ENCODE measurements at regions not wholly inside any gene's neighbourhood (a gene's known extent, or its start where the extent isn't known, plus 50 kb on each side); places are given as distances from the start of the nearest gene placed in this dataset.

GRCh38 chr5:158100373-158100888, 241.5 kb upstream of the CLINT1 start:
- H3K27me3 ChIP-seq (ENCODE audit: control insufficient read depth in 3 of 3, insufficient read depth in 3 of 3, low read length in 2 of 3): no peaks in the 10 kb centered on the region
- H3K4me3 ChIP-seq: no peak overlapping the region
- H3K36me3 ChIP-seq (ENCODE audit: control insufficient read depth in 4 of 4, insufficient read depth in 4 of 4, low read length in 4 of 4): no peaks in the 10 kb centered on the region
- WGBS, 2 donors: 42 to 48% methylated on average over 2 of the region's 2 CpGs
- no peak for DNase-seq
- ATAC-seq (ENCODE audit: insufficient read depth, low FRiP score): no peak
- H3K4me1 ChIP-seq (ENCODE audit: control insufficient read depth in 5 of 5, insufficient read depth in 5 of 5, low read length in 5 of 5): no peaks in the 10 kb centered on the region
- H3K9ac ChIP-seq (ENCODE audit: insufficient read depth in 1 of 2, low read length in 2 of 2): no peak overlapping the region
- peaks cover 0 to 2% (median 0%) of the 10 kb centered on the region in 4 donors for H3K9me3 ChIP-seq (ENCODE audit: control insufficient read depth in 4 of 4, insufficient read depth in 3 of 4, low read length in 3 of 4)
- no peak overlapping the region for H3K27ac ChIP-seq (ENCODE audit: low read depth in 1 of 2, low read length in 1 of 2)
- no peak for TF ChIP-seq CTCF (IDR thresholded peaks at IDR 0.05; ENCODE audit: control extremely low read depth, extremely low read depth)

- H3K4me1 ChIP-seq (ENCODE audit: control insufficient read depth in 5 of 5, insufficient read depth in 5 of 5, low read length in 5 of 5): no peaks in the 10 kb centered on the region
- TF ChIP-seq CTCF (IDR thresholded peaks at IDR 0.05; ENCODE audit: control extremely low read depth, extremely low read depth): no peak
These were observed 240.7 kb upstream of the CLINT1 start for GRCh38 chr5:158099571-158100105.

GRCh38 chr5:158096835-158097234, 237.9 kb upstream of the CLINT1 start:
- H3K9ac ChIP-seq (ENCODE audit: insufficient read depth in 1 of 2, low read length in 2 of 2): no peak overlapping the region
- no peak for ATAC-seq (ENCODE audit: insufficient read depth, low FRiP score)
- no peak overlapping the region for H3K4me3 ChIP-seq
- no peaks in the 10 kb centered on the region for H3K27me3 ChIP-seq (ENCODE audit: control insufficient read depth in 3 of 3, insufficient read depth in 3 of 3, low read length in 2 of 3)
- TF ChIP-seq CTCF (IDR thresholded peaks at IDR 0.05; ENCODE audit: control extremely low read depth, extremely low read depth): no peak
- WGBS, 2 donors: 93 to 96% methylated on average over 1 of the region's 1 CpG
- H3K36me3 ChIP-seq (ENCODE audit: control insufficient read depth in 4 of 4, insufficient read depth in 4 of 4, low read length in 4 of 4): no peaks in the 10 kb centered on the region
- no peak overlapping the region for H3K27ac ChIP-seq (ENCODE audit: low read depth in 1 of 2, low read length in 1 of 2)
- no peaks in the 10 kb centered on the region for H3K4me1 ChIP-seq (ENCODE audit: control insufficient read depth in 5 of 5, insufficient read depth in 5 of 5, low read length in 5 of 5)
- peaks cover 0 to 2% (median 0%) of the 10 kb centered on the region in 4 donors for H3K9me3 ChIP-seq (ENCODE audit: control insufficient read depth in 4 of 4, insufficient read depth in 3 of 4, low read length in 3 of 4)
- no peak for DNase-seq

More at GRCh38 chr5:158099571-158100105, 240.7 kb upstream of the CLINT1 start:
- no peak for ATAC-seq (ENCODE audit: insufficient read depth, low FRiP score)
- H3K9me3 ChIP-seq (ENCODE audit: control insufficient read depth in 4 of 4, insufficient read depth in 3 of 4, low read length in 3 of 4): peaks cover 0 to 2% (median 0%) of the 10 kb centered on the region in 4 donors
- H3K36me3 ChIP-seq (ENCODE audit: control insufficient read depth in 4 of 4, insufficient read depth in 4 of 4, low read length in 4 of 4): no peaks in the 10 kb centered on the region
- no peak for DNase-seq
- H3K4me3 ChIP-seq: no peak overlapping the region
- H3K9ac ChIP-seq (ENCODE audit: insufficient read depth in 1 of 2, low read length in 2 of 2): no peak overlapping the region
- H3K27ac ChIP-seq (ENCODE audit: low read depth in 1 of 2, low read length in 1 of 2): no peak overlapping the region
- H3K27me3 ChIP-seq (ENCODE audit: control insufficient read depth in 3 of 3, insufficient read depth in 3 of 3, low read length in 2 of 3): no peaks in the 10 kb centered on the region
- WGBS, 2 donors: 79 to 84% methylated on average over 12 of the region's 12 CpGs

- Histone ChIP-seq H3K4me3 (no peak overlapping the region), H3K36me3 (ENCODE audit: control insufficient read depth in 4 of 4, insufficient read depth in 4 of 4, low read length in 4 of 4) (no peaks in the 10 kb centered on the region), H3K4me1 (ENCODE audit: control insufficient read depth in 5 of 5, insufficient read depth in 5 of 5, low read length in 5 of 5) (peaks cover 0 to 5% (median 0%) of the 10 kb centered on the region in 5 donors), H3K27me3 (ENCODE audit: control insufficient read depth in 3 of 3, insufficient read depth in 3 of 3, low read length in 2 of 3) (no peaks in the 10 kb centered on the region), H3K9me3 (ENCODE audit: control insufficient read depth in 4 of 4, insufficient read depth in 3 of 4, low read length in 3 of 4) (no peaks in the 10 kb centered on the region), H3K27ac (ENCODE audit: low read depth in 1 of 2, low read length in 1 of 2) (no peak overlapping the region), H3K9ac (ENCODE audit: insufficient read depth in 1 of 2, low read length in 2 of 2) (no peak overlapping the region)
- no peak for TF ChIP-seq CTCF (IDR thresholded peaks at IDR 0.05; ENCODE audit: control extremely low read depth, extremely low read depth)
- no peak for ATAC-seq (ENCODE audit: insufficient read depth, low FRiP score)
- no peak for DNase-seq
- 48 to 55% methylated on average over 3 of the region's 3 CpGs for WGBS, 2 donors
These were observed 227.9 kb upstream of the CLINT1 start for GRCh38 chr5:158086856-158087255.

Measured in lung (tissue), 11 donors.